ENCODE measurements at regions not wholly inside any gene's neighbourhood (a gene's known extent, or its start where the extent isn't known, plus 50 kb on each side); places are given as distances from the start of the nearest gene placed in this dataset.

- no peak for TF ChIP-seq MYC (IDR thresholded peaks at IDR 0.05; ENCODE audit: low read depth, low read length)
- no peak for TF ChIP-seq POLR2A (IDR thresholded peaks at IDR 0.05; ENCODE audit: extremely low read depth, insufficient read length)
- TF ChIP-seq, protein P1, sequence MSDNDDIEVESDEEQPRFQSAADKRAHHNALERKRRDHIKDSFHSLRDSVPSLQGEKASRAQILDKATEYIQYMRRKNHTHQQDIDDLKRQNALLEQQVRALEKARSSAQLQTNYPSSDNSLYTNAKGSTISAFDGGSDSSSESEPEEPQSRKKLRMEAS (IDR thresholded peaks at IDR 0.05; ENCODE audit: low read depth, low read length) = no peak
- TF ChIP-seq, protein P2, sequence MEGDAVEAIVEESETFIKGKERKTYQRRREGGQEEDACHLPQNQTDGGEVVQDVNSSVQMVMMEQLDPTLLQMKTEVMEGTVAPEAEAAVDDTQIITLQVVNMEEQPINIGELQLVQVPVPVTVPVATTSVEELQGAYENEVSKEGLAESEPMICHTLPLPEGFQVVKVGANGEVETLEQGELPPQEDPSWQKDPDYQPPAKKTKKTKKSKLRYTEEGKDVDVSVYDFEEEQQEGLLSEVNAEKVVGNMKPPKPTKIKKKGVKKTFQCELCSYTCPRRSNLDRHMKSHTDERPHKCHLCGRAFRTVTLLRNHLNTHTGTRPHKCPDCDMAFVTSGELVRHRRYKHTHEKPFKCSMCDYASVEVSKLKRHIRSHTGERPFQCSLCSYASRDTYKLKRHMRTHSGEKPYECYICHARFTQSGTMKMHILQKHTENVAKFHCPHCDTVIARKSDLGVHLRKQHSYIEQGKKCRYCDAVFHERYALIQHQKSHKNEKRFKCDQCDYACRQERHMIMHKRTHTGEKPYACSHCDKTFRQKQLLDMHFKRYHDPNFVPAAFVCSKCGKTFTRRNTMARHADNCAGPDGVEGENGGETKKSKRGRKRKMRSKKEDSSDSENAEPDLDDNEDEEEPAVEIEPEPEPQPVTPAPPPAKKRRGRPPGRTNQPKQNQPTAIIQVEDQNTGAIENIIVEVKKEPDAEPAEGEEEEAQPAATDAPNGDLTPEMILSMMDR (IDR thresholded peaks at IDR 0.05; ENCODE audit: low read depth, low read length) = no peak
- no peak overlapping the region for H3K4me3 ChIP-seq (ENCODE audit: low read depth, low read length)
- no peak for DNase-seq (ENCODE audit: low read depth)
Measured at GRCh38 chr5:162641142-162641813, 573.7 kb downstream of the GABRG2 start.

GRCh38 chr5:162654661-162655405 lies 587.3 kb downstream of the GABRG2 start:
- H3K4me3 ChIP-seq (ENCODE audit: low read depth, low read length) = no peak overlapping the region
- no peak for DNase-seq (ENCODE audit: low read depth)
- TF ChIP-seq, protein P1 (IDR thresholded peaks at IDR 0.05; ENCODE audit: low read depth, low read length) = no peak
- TF ChIP-seq POLR2A (IDR thresholded peaks at IDR 0.05; ENCODE audit: extremely low read depth, insufficient read length) = no peak
- TF ChIP-seq, protein P2 (IDR thresholded peaks at IDR 0.05; ENCODE audit: low read depth, low read length) = no peak
- no peak for TF ChIP-seq MYC (IDR thresholded peaks at IDR 0.05; ENCODE audit: low read depth, low read length)

DNA sequence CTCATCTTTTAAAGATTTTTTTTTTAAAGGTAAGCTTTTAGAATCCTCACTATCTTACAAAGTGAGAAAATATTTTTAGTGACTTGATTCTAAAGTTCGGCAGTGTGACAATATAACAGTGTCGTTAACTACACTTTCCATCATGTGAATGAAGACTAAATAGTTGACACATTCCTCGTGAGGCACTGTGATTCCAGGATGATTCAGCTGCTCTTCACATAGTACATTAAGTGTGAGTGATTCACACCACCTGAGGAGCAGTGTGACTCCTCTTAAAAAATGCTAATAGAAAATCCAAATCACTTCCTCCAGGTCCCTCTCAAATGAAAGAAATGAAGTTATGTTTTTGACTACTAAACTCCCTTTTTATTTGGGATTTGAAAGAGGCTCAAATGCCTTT lies 589.5 kb downstream of the GABRG2 start:
- H3K4me3 ChIP-seq (ENCODE audit: low read depth, low read length) = no peak overlapping the region
- TF ChIP-seq, protein P1 (IDR thresholded peaks at IDR 0.05; ENCODE audit: low read depth, low read length) = no peak
- TF ChIP-seq POLR2A (IDR thresholded peaks at IDR 0.05; ENCODE audit: extremely low read depth, insufficient read length) (no peak), MYC (IDR thresholded peaks at IDR 0.05; ENCODE audit: low read depth, low read length) (no peak)
- TF ChIP-seq, protein P2 (IDR thresholded peaks at IDR 0.05; ENCODE audit: low read depth, low read length) = no peak
- DNase-seq (ENCODE audit: low read depth) = no peak

DNA sequence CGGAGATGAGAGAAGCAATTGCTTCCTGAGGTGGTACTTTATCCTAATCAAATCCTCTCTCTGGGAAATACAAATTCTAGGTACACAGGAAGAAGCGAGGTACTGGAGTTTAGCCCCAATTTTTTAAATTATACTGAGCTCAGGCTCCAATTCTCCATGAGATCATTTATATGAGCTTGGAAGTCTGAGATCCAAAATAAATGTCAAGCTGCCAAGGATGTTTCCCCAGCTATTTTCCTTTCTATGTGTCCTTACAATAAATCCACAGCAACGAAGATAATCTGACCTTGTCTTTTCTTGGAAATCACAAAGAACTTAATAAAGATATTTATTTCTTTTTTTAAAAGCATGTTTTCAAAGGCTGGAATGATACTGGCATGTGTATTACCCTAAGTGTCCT lies 597.3 kb downstream of the GABRG2 start:
- H3K4me3 ChIP-seq (ENCODE audit: low read depth, low read length) = no peak overlapping the region
- DNase-seq (ENCODE audit: low read depth) = no peak
- TF ChIP-seq MYC (IDR thresholded peaks at IDR 0.05; ENCODE audit: low read depth, low read length) (no peak), POLR2A (IDR thresholded peaks at IDR 0.05; ENCODE audit: extremely low read depth, insufficient read length) (no peak)
- TF ChIP-seq, protein P2 (IDR thresholded peaks at IDR 0.05; ENCODE audit: low read depth, low read length) = no peak
- TF ChIP-seq, protein P1 (IDR thresholded peaks at IDR 0.05; ENCODE audit: low read depth, low read length) = no peak

GRCh38 chr5:162668926-162669325 lies 601.4 kb downstream of the GABRG2 start:
- DNase-seq (ENCODE audit: low read depth) = no peak

More at GRCh38 chr5:162668926-162669325, 601.4 kb downstream of the GABRG2 start:
- TF ChIP-seq, protein P2 (IDR thresholded peaks at IDR 0.05; ENCODE audit: low read depth, low read length) = no peak
- no peak for TF ChIP-seq MYC (IDR thresholded peaks at IDR 0.05; ENCODE audit: low read depth, low read length)
- TF ChIP-seq, protein P1 (IDR thresholded peaks at IDR 0.05; ENCODE audit: low read depth, low read length) = no peak
- no peak for TF ChIP-seq POLR2A (IDR thresholded peaks at IDR 0.05; ENCODE audit: extremely low read depth, insufficient read length)
- H3K4me3 ChIP-seq (ENCODE audit: low read depth, low read length) = no peak overlapping the region

Data from NB4 (cell line).